ENCODE measurements at regions not wholly inside any gene's neighbourhood (a gene's known extent, or its start where the extent isn't known, plus 50 kb on each side); places are given as distances from the start of the nearest gene placed in this dataset.
"Not testable (repeated sequence)": the region's sequence is repeated elsewhere in the genome, so short reads cannot be mapped to it uniquely, and the experiment has no call there.

DNA sequence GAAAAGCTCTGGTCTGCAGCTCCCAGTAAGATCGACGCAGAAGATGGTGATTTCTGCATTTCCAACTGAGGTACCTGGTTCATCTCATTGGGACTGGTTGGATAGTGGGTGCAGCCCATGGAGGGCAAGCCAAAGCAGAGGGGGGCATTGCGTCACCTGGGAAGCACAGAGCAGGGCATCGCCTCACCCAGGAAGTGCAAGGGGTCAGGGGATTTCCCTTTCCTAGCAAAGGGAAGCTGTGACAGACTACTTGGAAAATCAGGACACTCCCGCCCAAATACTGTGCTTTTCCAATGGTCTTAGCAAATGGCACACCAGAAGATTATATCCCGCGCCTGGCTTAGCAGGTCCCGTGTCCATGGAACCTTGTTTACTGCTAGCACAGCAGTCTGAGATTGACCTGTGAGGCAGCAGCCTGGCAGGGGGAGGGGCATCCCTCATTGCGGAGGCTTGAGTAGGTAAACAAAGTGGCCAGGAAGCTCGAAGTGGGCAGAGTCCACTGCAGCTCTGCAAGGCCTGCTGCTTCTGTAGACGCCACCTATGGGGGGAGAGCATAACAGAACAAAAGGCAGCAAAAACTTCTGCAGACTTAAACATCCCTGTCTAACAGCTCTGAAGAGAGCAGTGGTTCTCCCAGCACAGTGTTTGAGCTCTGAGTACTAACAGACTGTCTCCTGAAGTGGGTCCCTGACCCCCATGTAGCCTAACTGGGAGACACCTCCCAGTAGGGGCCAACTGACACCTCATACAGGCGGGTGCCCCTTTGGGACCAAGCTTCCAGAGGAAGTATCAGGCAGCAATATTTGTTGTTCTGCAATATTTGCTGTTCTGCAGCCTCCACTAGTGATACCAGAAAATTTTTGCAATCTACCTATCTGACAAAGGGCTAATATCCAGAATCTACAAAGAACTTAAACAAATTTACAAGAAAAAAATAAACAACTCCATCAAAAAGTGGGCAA lies 871.7 kb downstream of the IGSF11 start:
- not testable (repeated sequence) for DNase-seq (ENCODE audit: low read depth in 4 of 4, low spot score in 3 of 4)

DNA sequence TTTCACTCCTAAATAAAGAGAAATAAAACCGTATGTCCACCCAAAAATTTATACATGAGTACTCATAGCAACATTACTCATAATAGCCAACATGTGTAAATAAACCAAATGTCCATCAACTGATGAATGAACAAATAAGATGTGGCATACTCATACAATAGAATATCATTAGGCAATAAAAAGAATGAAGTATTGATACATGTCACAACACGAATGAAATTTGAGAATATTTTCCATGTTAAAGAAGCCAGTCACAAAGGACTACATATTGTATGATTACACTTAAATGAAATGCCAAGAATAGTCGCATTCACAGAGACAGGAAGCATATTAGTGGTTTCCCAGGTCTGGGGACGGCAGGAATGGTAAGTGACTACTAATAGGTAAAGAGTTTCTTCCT lies 869.2 kb downstream of the IGSF11 start:
- no peak for DNase-seq (ENCODE audit: low read depth in 4 of 4, low spot score in 3 of 4)

DNA sequence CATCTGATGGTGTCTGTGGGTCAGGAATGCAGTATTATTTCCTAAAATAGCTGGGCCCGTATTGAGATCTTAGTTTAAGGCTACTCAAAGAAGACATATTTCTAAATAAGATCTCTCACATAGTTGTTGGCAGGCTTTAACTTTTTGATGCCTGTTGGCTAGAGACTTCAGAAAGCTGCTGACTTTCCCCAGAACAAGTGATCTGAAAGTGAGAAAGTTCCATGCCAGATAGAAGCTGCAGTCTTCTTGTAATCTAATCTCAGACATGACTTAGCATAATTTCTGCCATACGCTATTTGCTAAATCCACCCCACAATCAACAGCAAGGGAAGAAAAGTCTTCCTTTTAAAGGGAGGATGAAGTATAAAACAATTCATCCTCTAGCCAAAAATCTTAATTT lies 867.1 kb downstream of the IGSF11 start:
- DNase-seq (ENCODE audit: low read depth in 4 of 4, low spot score in 3 of 4), result no peak

DNA sequence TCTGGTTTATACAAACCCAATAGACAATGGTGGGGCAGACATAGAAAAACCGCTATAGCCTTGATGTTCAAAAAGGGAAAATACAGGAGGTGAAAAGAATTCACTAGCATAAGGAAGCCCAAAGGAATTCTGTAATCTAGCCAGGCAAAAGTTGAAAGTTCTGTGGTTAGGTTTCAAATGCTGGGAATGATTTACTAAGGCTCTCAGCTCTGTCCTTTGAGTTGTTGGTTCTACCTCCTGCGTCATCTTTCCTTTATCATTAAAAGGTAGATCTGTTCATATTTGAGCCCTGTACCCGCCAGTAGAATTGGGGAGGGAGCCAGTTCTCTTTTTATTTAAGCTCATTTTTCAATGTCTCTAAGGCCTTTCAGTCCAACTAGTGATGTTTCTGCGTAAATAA lies 866.5 kb downstream of the IGSF11 start:
- no peak for DNase-seq (ENCODE audit: low read depth in 4 of 4, low spot score in 3 of 4)

DNA sequence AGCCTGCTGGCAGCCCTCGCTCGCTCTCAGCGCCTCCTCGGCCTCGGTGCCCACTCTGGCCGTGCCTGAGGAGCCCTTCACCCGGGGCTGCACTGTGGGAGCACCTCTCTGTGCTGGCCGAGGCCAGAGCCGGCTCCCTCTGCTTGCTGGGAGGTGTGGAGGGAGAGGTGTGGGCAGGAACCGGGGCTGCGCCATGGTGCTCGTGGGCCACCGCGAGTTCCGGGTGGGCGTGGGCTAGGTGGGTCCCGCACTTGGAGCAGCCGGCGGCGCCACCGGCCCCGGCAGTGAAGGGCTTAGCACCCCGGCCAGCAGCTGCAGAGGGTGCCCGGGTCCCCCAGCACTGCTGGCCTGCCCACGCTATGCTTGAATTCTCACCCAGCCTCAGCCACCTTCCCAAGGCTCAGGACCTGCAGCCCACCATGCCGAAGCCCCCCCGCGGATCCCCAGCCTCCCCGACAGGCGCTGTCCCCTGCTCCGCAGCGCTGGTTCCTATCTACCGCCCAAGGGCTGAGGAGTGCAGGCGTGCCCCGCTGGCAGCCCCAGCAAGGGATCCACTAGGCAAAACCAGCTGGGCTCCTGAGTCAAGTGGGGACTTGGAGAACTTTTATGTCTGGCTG lies 863.3 kb downstream of the IGSF11 start:
- DNase-seq (ENCODE audit: low read depth in 4 of 4, low spot score in 3 of 4), result no peak

DNA sequence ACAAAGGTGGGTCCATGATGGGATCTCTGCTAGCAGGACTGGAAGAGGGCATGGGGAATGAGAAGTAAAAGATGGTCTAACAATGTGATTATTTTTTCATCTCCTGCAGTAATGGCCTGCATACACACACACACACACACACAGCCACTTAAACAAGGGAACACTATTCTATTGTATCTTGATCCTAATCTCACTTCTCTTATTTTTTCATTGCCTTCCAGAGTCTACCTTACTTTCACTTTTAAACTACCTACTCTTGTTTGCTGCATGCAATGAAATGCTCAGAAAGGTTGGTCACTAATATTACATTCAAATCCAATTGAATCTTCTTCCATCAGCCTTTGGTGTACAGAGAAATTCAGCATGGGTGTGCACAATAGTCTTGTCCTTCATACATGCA lies 853.8 kb downstream of the IGSF11 start:
- DNase-seq (ENCODE audit: low read depth in 4 of 4, low spot score in 3 of 4), result no peak

DNA sequence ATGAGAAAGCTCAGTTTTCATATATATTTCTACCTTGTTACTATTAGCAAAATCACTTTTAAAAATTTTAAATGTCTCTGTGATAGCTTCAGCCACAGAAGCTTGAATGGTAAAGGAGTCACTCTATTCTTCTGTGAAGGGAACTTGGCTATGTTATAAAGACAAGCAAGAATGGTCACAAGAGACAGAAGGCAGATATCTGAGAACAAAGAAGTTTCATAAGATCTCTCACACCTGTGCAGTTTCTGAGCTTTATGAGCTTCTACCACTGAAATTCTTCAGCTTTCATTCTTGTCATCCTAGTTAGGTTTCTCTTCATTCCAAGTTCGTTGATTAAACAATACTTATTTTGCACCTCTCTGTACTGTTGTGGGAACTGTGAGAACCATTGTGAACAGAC lies 853.4 kb downstream of the IGSF11 start:
- DNase-seq (ENCODE audit: low read depth in 4 of 4, low spot score in 3 of 4), result no peak

DNA sequence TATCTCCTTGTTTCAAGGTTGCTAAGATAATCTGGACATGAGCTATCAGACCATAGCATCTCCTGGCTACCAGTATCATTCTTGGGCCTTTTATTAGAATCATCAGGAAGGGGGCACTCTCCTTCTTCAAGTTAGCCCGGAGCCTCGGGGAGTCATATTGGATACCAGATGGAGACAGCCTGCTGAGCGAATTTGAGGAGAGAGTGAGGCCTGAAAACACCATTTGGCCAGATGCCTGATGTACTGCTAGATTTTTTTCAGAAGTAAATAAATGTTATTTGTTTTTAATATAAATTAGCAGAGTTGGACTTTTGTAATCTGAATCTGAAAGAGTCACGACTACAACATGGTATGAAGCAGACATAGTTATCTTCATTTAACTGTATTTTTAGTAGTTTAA lies 848.6 kb downstream of the IGSF11 start:
- DNase-seq (ENCODE audit: low read depth in 4 of 4, low spot score in 3 of 4), result no peak

DNA sequence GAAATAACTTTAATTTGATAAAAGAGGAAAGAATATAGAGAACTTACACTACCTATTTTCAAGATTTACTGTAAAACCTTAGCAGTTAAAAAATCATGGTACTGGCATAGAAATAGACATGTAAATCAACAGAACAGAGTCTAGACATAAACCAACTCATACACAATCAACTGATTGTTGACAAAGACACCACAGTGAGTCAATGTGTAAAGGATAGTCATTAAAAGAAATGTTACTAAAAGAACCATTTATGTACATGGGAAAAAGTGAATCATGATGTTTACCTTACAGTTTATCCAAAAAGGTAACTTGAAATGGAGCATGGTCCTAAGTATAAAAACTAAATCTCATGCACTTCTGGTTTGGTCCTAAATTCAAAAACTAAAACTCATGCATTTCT lies 847.4 kb downstream of the IGSF11 start:
- DNase-seq (ENCODE audit: low read depth in 4 of 4, low spot score in 3 of 4), result no peak

DNA sequence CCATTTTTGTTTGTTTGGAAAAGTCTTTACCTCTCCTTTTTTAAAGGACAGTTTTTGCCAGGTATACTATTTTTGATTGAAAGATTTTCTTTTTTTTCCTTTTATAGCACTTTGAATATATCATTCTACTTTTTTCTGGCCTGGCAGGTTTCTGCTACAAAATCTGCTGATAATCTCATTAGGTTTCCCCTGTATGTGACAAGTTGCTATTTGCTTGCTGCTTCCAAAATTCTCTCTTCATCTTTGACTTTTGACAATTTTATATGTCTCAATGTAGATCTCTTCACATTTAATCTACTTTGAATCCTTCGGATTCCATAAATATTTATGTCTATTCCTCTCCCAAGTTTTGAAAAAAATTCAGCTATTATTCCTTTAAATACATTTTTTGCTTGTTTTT lies 838.5 kb downstream of the IGSF11 start:
- DNase-seq (ENCODE audit: low read depth in 4 of 4, low spot score in 3 of 4), result no peak

DNA sequence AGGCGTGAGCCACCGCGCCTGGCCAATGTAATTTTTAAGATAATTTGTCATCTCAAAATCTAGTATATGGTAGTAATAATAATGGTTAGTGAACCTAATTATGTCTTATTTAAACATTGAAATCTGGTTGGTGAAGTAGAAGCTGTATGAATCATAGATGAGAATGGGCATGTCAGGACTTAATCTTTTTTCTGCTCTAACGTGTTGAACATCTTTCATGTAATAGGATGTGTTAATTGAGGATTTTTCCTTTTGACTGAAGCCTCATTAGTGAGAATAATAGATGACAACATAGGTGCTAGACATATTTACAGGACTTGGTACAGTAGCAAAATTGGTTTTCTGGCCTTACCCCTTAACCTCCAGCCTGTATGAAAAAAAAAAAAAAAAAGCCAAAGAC lies 835.6 kb downstream of the IGSF11 start:
- DNase-seq (ENCODE audit: low read depth in 4 of 4, low spot score in 3 of 4), result no peak

DNA sequence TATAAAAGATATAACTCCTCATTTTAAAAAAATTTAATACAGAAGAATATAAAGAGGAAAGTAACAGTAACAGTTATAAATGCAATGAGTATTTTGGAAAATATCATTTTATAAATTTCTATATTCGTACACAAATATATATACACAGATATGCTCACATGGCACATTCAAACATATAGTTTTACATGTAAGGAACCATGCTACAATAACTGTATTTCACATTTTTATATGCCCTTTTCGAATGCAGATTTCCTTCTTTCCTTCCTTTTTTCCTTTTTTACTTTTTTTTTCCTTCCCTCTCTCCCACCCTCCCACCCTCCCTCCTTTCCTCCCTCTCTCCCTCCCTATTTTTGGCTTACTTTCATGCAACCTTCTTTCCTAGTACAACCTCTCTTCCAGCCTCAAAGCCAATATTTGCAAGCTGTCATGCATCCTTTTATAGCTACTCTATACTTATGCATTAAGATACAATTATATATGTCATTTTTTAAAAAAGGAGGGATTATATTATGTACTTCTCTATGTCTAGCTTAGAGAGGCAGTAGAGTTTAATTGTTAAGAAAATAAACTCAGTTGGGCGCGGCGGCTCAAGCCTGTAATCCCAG lies 830.5 kb downstream of the IGSF11 start:
- DNase-seq (ENCODE audit: low read depth in 4 of 4, low spot score in 3 of 4), result no peak

DNA sequence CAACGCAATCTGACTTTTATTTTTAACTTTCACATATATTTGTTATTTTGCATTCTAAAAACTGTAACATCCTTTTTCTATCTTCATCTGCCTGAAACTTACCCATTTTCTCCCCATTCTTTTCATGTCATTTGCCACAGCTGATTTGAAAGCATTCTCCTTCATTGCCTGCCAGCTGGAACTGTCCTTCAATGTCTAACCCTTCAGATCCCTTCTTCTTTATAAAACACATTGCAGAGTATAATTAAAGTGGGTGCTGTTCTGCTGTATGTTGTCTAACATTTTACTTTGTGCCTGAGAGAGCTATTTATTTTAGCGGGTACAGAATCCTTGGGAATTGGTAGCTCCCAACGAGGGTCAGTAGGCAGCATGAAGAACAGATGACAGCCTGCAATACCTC lies 827.4 kb downstream of the IGSF11 start:
- DNase-seq (ENCODE audit: low read depth in 4 of 4, low spot score in 3 of 4), result no peak

DNA sequence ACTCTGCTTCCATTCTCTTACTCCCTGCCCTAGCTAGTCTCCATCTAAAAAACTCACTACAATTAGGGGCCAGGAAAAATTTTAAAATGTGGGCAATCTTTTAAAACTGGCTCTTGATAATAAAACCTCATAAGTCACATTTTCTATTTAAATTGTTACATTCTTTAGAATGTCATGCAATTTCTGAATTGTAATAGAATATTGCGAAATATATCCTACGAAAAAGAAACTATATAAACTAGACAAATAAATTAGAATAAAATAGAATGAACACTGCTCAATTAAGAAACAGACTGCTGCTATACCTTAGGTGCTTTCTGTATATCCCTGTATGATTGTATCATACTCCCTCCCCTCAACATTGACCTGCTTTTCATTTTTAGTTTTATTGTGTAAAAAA lies 826.0 kb downstream of the IGSF11 start:
- DNase-seq (ENCODE audit: low read depth in 4 of 4, low spot score in 3 of 4), result no peak

DNA sequence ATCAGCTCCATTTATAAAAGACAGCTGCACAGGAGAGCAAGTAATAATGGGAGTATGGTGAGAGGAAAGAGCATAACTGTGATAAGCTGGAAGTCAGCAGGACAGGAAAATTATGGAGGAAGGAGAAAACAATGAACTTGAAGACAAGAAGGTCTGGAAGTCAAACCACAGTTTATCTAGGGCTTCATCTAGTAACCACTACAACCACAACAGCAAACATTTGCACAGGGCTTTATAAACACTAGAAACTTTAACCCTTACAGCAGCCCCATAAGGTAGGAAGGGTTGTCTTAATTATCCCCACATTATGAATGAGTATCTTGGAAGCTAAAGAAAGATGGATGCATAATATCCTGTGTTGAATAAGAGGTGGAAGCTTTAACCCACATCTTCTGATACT lies 820.8 kb downstream of the IGSF11 start:
- DNase-seq (ENCODE audit: low read depth in 4 of 4, low spot score in 3 of 4), result no peak

DNA sequence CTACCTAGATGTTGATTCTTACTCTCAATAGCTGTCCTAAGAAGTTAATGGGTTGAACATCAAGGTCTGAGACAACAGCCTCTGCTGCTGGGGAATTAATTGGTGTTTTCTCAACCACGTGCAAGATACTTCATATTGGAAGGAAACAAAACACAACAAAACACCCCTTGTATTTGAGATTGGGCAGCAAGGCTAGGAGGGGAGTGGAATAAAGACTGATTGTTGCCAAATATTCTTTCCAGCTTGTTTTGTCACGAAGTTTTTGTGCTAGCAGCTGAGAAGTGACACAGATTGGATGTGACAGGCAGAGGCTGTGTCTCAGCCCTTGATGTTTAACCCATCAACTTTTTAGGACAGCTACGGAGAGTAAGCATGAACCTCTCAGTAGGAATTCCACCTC lies 808.4 kb downstream of the IGSF11 start:
- no peak for DNase-seq (ENCODE audit: low read depth in 4 of 4, low spot score in 3 of 4)

DNA sequence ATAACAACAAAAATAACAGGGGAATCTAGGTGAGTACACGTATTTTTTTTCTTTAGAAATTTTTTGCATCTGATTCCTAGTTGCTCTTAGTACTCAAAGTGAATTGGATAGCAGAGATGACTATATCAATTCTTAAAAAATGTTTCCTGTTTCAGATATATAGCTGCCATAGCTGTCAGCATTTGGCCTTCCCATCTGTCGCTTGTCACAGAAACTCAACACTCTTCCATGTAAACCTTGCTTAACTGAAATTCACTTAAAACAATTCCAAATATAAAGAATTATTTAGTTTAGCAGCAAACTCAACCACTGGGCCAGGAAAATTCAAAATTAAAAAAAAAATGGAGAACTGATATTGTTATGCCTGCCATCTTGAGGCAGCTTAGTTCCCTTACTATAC lies 807.5 kb downstream of the IGSF11 start:
- DNase-seq (ENCODE audit: low read depth in 4 of 4, low spot score in 3 of 4), result no peak

DNA sequence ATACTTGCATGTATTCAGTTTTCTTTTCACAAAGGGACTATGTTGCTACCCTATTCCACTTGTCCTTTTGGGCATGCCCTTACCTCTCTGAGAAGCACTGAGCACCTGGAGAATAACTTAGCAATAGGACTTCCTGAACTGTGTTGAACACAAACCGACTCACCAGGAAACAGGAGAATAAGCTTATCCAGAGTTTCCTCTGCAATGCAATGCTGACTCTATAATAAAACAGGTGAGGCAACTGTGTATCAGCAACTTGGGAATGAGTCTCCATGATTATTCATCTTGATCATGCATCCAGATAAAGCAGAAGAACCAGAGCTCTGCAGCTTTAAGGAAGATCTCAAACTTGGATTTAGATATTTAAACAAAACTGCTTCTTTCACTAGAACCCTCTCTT lies 806.5 kb downstream of the IGSF11 start:
- DNase-seq (ENCODE audit: low read depth in 4 of 4, low spot score in 3 of 4), result no peak

DNA sequence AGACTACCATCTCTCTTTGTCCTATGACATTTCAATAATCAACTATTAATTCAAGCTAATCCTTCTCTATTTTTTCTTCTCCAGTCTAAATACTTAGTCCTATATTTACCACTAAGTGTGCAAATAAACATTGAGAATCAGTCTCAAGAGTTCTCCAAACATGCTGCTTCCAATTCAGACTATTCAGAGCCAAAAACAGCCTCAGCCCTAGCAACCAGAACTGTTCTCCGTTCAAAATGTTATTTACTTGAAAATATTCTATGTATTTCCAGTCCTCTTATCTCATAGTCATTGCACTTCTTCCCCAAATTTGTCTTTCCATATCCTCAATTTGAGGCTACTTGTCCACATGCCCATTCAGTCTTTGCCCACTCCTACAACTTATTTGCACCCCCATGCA lies 805.5 kb downstream of the IGSF11 start:
- no peak for DNase-seq (ENCODE audit: low read depth in 4 of 4, low spot score in 3 of 4)

DNA sequence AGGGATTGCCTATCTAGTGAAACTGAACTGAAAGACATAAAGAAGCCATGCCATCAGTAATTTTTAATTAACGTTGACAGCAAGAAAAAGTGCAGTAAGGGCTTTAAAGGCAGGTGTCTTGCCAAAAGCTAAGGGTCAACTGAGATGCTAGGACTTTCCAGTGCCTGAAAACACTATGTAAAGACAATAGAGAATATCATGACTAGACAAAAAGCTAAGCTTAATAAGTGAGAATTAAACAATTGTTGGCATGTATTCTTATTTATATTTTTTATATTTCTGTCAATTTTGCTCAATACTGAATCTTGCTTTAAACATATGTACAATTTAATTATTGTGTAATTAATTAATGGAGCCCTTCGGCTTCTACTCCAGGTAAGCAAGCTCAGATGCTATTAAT lies 803.1 kb downstream of the IGSF11 start:
- no peak for DNase-seq (ENCODE audit: low read depth in 4 of 4, low spot score in 3 of 4)

DNA sequence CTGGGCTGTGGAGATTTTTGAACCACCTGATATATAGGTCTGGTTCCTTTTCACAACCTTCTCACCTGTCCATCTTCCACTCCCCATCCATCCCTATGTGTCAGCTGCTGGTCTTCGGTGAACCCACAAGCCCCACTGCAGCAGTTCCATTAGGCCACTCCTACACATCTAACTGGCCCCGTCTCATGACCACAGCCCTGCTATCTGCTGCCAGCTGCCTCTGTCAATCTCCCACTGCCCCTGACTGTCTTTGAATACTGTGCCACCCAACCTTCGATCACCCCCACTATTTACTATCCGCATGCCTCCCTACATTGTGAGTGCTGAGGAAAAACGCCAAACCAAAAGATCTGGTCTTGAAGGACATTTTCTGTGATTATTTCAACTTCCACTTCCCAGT lies 795.4 kb downstream of the IGSF11 start:
- no peak for DNase-seq (ENCODE audit: low read depth in 4 of 4, low spot score in 3 of 4)

DNA sequence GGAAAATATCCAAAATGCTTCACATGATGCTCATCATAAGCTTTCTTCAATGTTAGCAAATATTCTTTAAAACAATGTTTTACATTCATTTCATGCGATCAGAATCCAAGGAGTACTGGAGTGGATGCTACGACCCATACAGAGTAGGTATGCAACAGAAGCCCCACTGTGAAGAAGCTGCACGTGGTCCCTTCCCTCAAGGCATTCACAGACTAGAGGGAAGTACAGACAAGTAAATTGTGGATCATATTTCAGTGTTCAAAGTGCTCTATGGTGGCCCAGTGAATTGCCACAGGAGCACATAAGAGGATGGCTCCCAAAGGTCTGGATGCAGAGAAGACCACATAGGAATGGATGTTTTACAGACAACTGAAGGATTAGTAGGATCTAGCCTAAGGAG lies 789.9 kb downstream of the IGSF11 start:
- DNase-seq (ENCODE audit: low read depth in 4 of 4, low spot score in 3 of 4), result no peak

Measured in left renal pelvis (tissue), 4 donors.